ENCODE measurements at regions not wholly inside any gene's neighbourhood (a gene's known extent, or its start where the extent isn't known, plus 50 kb on each side); places are given as distances from the start of the nearest gene placed in this dataset.
"Not testable (repeated sequence)": the region's sequence is repeated elsewhere in the genome, so short reads cannot be mapped to it uniquely, and the experiment has no call there.

DNA sequence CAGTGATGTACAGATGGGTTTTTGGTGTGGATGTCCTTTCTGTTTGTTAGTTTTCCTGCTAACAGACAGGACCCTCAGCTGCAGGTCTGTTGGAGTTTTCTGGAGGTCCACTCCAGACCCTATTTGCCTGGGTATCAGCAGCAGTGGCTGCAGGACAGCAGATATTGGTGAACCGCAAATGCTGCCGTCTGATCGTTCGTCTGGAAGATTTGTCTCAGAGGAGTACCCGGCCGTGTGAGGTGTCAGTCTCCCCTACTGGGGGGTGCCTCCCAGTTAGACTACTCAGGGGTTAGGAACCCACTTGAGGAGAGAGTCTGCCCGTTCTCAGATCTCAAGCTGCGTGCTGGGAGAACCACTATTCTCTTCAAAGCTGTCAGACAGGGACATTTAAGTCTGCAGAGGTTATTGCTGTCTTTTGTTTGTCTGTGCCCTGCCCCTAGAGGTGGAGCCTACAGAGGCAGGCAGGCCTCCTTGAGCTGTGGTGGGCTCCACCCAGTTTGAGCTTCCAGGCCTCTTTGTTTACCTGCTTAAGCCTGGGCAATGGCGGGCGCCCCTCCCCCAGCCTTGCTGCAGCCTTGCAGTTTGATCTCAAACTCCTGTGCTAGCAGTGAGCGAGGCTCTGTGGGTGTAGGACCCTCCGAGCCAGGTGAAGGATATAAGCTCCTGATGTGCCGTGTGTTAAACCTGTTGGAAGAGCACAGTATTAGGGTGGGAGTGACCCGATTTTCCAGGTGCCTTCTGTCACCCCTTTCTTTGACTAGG is 66.3 kb upstream of the PAM start:
- TF ChIP-seq ZNF274 (IDR thresholded peaks at IDR 0.05; ENCODE audit: low read depth, low read length); YY1 (IDR thresholded peaks at IDR 0.05; ENCODE audit: insufficient read depth, insufficient read length); SUZ12 (IDR thresholded peaks at IDR 0.05; ENCODE audit: extremely low read depth, insufficient read depth, insufficient read length): not testable (repeated sequence)
